H1 (cell line): ENCODE measurements at regions not wholly inside any gene's neighbourhood (a gene's known extent, or its start where the extent isn't known, plus 50 kb on each side); places are given as distances from the start of the nearest gene placed in this dataset.

Experiments used
- CTCF ChIA-PET: fragments of 300-600 bp; sonication (Branson Sonifier 250); formaldehyde crosslinking; loops from one replicate; lab custom pipeline; 2021; ENCODE audit not compliant: partially characterized antibody; lab: Charles Lee
- POLR2A ChIA-PET: fragments of 300-600 bp; sonication (Branson Sonifier 250); formaldehyde crosslinking; loops from one replicate; lab custom pipeline; 2021; ENCODE audit warnings: inconsistent platforms; ENCODE audit not compliant: partially characterized antibody; lab: Charles Lee
- DNase-seq, 2 experiments: peaks; one replicate each; pipeline versions ENCODE4 v3.0.0 to v3.0.0-alpha.2; 2010 to 2022; ENCODE audit warnings: low spot score in 2 of 2, low read depth in 1 of 2, mixed read lengths in 1 of 2
- FAIRE-seq: peaks from 2 replicates; lab custom pipeline; 2011; peaks lifted over from hg19 to GRCh38; lab: Jason Lieb, UNC
- H2AFZ ChIP-seq: 2 replicates; pipeline ENCODE4 v1.8.1; 2012; ENCODE audit warnings: low read length, inconsistent platforms
- H2AK5ac ChIP-seq: 2 replicates; pipeline ENCODE4 v1.6.1; 2013; ENCODE audit warnings: low read depth, low read length
- H2BK120ac ChIP-seq: replicated peaks from 2 replicates; pipeline ENCODE3; 2013; ENCODE audit warnings: low read depth, low read length, inconsistent platforms
- H2BK12ac ChIP-seq: 2 replicates; pipeline ENCODE4 v1.6.1; 2013; ENCODE audit warnings: low read depth, low read length
- H2BK15ac ChIP-seq: 2 replicates; pipeline ENCODE4 v1.6.1; 2013; ENCODE audit warnings: low read length
- H2BK20ac ChIP-seq: 2 replicates; pipeline ENCODE4 v1.6.1; 2013; ENCODE audit warnings: low read length
- H2BK5ac ChIP-seq: 2 replicates; pipeline ENCODE4 v1.6.1; 2013; ENCODE audit warnings: low read depth, low read length
- H3K14ac ChIP-seq: 2 replicates; pipeline ENCODE4 v1.6.1; 2013; ENCODE audit warnings: inconsistent platforms; ENCODE audit not compliant: insufficient read length
- H3K18ac ChIP-seq: 2 replicates; pipeline ENCODE4 v1.6.1; 2013; ENCODE audit warnings: low read length; ENCODE audit errors: extremely low read depth
- H3K23ac ChIP-seq: 2 replicates; pipeline ENCODE4 v1.6.1; 2013; ENCODE audit warnings: inconsistent platforms; ENCODE audit not compliant: insufficient read length
- H3K23me2 ChIP-seq: 2 replicates; pipeline ENCODE4 v1.6.1; 2013; ENCODE audit warnings: low read depth, low read length
- H3K27ac ChIP-seq: 2 replicates; pipeline ENCODE4 v1.6.1; 2011; ENCODE audit warnings: low read depth, low read length, inconsistent platforms
- H3K27me3 ChIP-seq, 4 experiments: replicated peaks in 1 of 4; 1 replicate in 1 of 4; 2 replicates in 3 of 4; pipeline versions ENCODE4 v1.6.1 to v1.8.1; 2011 to 2013; ENCODE audit warnings: low read length in 3 of 4, mild to moderate bottlenecking in 3 of 4, inconsistent platforms in 2 of 4, mixed read lengths in 2 of 4, moderate library complexity in 1 of 4; ENCODE audit not compliant: control insufficient read depth in 3 of 4, insufficient read depth in 3 of 4; ENCODE audit errors: extremely low read depth in 1 of 4
- H3K36me3 ChIP-seq, 4 experiments: 2 replicates each; pipeline versions ENCODE4 v1.6.1 to v1.8.1; 2011 to 2013; ENCODE audit warnings: mild to moderate bottlenecking in 4 of 4, low read length in 3 of 4, moderate library complexity in 2 of 4, control low read depth in 1 of 4, inconsistent platforms in 1 of 4; ENCODE audit not compliant: insufficient read depth in 4 of 4, control insufficient read depth in 2 of 4
- H3K4ac ChIP-seq: replicated peaks from 2 replicates; pipeline ENCODE3; 2013; ENCODE audit warnings: low read length, low read depth, mixed read lengths, inconsistent platforms; ENCODE audit not compliant: insufficient read length
- H3K4me1 ChIP-seq, 4 experiments: replicated peaks in 1 of 4; 1 replicate in 1 of 4; 2 replicates in 3 of 4; pipeline versions ENCODE4 v1.6.1 to v1.8.1; 2011 to 2013; ENCODE audit warnings: low read length in 3 of 4, inconsistent platforms in 2 of 4, mixed read lengths in 1 of 4; ENCODE audit not compliant: insufficient read depth in 4 of 4, control insufficient read depth in 3 of 4
- H3K4me2 ChIP-seq, 2 experiments: 2 replicates each; pipeline versions ENCODE4 v1.6.1 to v1.8.1; 2011 to 2013; ENCODE audit warnings: low read depth in 2 of 2, low read length in 2 of 2, control low read depth in 1 of 2, inconsistent platforms in 1 of 2, mild to moderate bottlenecking in 1 of 2; ENCODE audit not compliant: insufficient read depth in 1 of 2
- H3K4me3 ChIP-seq, 4 experiments: fragments of 200-600, 300-600 bp in 1 of 4; sonication (generic), shearing (Covaris generic), sonication (Bioruptor Twin) in 1 of 4; 2 replicates each; pipeline versions ENCODE4 v1.5.1 to v1.8.1; 2011 to 2016; ENCODE audit warnings: low read length in 4 of 4, low read depth in 3 of 4, control low read depth in 2 of 4, inconsistent platforms in 2 of 4, mild to moderate bottlenecking in 2 of 4, mixed read lengths in 1 of 4, moderate library complexity in 1 of 4; ENCODE audit not compliant: insufficient read depth in 2 of 4; ENCODE audit errors: extremely low read depth in 1 of 4
- H3K56ac ChIP-seq: replicated peaks from 2 replicates; pipeline ENCODE3; 2013; ENCODE audit warnings: low read depth, mild to moderate bottlenecking, mixed read lengths, low read length, inconsistent platforms; ENCODE audit not compliant: insufficient read length
- H3K79me1 ChIP-seq: 2 replicates; pipeline ENCODE4 v1.6.1; 2013; ENCODE audit warnings: low read depth, low read length, control low read depth
- H3K79me2 ChIP-seq, 2 experiments: 2 replicates each; pipeline versions ENCODE4 v1.6.1 to v1.8.1; 2012 to 2013; ENCODE audit warnings: low read length in 2 of 2, mild to moderate bottlenecking in 2 of 2, inconsistent platforms in 1 of 2; ENCODE audit not compliant: insufficient read depth in 2 of 2, control insufficient read depth in 1 of 2
- H3K9ac ChIP-seq, 4 experiments: replicated peaks in 1 of 4; 1 replicate in 1 of 4; 2 replicates in 3 of 4; pipeline versions ENCODE4 v1.6.1 to v1.8.1; 2011 to 2013; ENCODE audit warnings: low read depth in 3 of 4, low read length in 3 of 4, control low read depth in 2 of 4, mild to moderate bottlenecking in 2 of 4, moderate library complexity in 2 of 4, inconsistent platforms in 1 of 4; ENCODE audit errors: extremely low read depth in 1 of 4
- H3K9me3 ChIP-seq, 2 experiments: 2 replicates each; pipeline versions ENCODE4 v1.6.1 to v1.8.1; 2012 to 2013; ENCODE audit warnings: mild to moderate bottlenecking in 2 of 2, moderate library complexity in 2 of 2, control low read depth in 1 of 2, inconsistent platforms in 1 of 2, low read depth in 1 of 2, low read length in 1 of 2, mixed read lengths in 1 of 2; ENCODE audit not compliant: insufficient read depth in 2 of 2
- H4K20me1 ChIP-seq, 2 experiments: replicated peaks in 1 of 2; 2 replicates each; pipeline versions ENCODE3 to v1.8.1; 2011 to 2013; ENCODE audit warnings: inconsistent platforms in 2 of 2, low read length in 2 of 2, mild to moderate bottlenecking in 1 of 2; ENCODE audit not compliant: insufficient read depth in 2 of 2, control insufficient read depth in 1 of 2
- H4K5ac ChIP-seq: 2 replicates; pipeline ENCODE4 v1.6.1; 2013; ENCODE audit warnings: low read length, low read depth, mixed read lengths, inconsistent platforms; ENCODE audit not compliant: insufficient read length
- H4K8ac ChIP-seq: 2 replicates; pipeline ENCODE4 v1.8.0; 2013; ENCODE audit warnings: mild to moderate bottlenecking, moderate library complexity, low read length, inconsistent platforms; ENCODE audit not compliant: insufficient read depth; ENCODE audit errors: extremely low read depth
- H4K91ac ChIP-seq: replicated peaks from 2 replicates; pipeline ENCODE3; 2013; ENCODE audit warnings: low read length, mixed read lengths, inconsistent platforms; ENCODE audit not compliant: insufficient read length
- ASH2L ChIP-seq: fragments of 200-600, 300-600 bp; sonication (generic); IDR thresholded peaks from one replicate; pipeline ENCODE4 v1.7.1; 2017; ENCODE audit warnings: low read length
- BCL11A ChIP-seq, 2 experiments: IDR thresholded peaks; one replicate each; pipeline ENCODE4 v1.6.1; 2011; ENCODE audit warnings: low read depth in 2 of 2, low read length in 2 of 2, mild to moderate bottlenecking in 2 of 2
- CHD1 ChIP-seq: IDR thresholded peaks from 2 replicates; pipeline ENCODE4 v1.6.1; 2012; ENCODE audit warnings: low read depth, low read length, improper control_type of control experiment
- CHD2 ChIP-seq: IDR thresholded peaks from 2 replicates; pipeline ENCODE4 v1.6.1; 2012; ENCODE audit warnings: low read length, improper control_type of control experiment
- HDAC2 ChIP-seq, 2 experiments: fragments of 300-600 bp in 1 of 2; sonication (generic) in 1 of 2; IDR thresholded peaks; 2 replicates each; pipeline ENCODE4 v1.6.1; 2011 to 2012; ENCODE audit warnings: low read depth in 2 of 2, low read length in 2 of 2, mild to moderate bottlenecking in 2 of 2, moderate library complexity in 2 of 2, borderline replicate concordance in 1 of 2, inconsistent platforms in 1 of 2
- JUN ChIP-seq: IDR thresholded peaks from 2 replicates; pipeline ENCODE4 v1.6.1; 2011; ENCODE audit warnings: low read depth, mild to moderate bottlenecking, improper control_type of control experiment, low read length
- RBBP5 ChIP-seq: IDR thresholded peaks from 2 replicates; pipeline ENCODE4 v1.7.1; 2012; ENCODE audit warnings: low read depth, mild to moderate bottlenecking, inconsistent platforms, low read length, moderate library complexity, borderline replicate concordance
- RXRA ChIP-seq: IDR thresholded peaks from 2 replicates; pipeline ENCODE4 v1.6.1; 2011; ENCODE audit warnings: low read depth, mild to moderate bottlenecking, low read length, moderate library complexity; ENCODE audit not compliant: insufficient read depth
- SIN3A ChIP-seq, 2 experiments: IDR thresholded peaks in 1 of 2; conservative IDR thresholded peaks in 1 of 2; 2 replicates each; pipeline ENCODE4 v1.6.1; 2011 to 2012; ENCODE audit warnings: low read length in 2 of 2, improper control_type of control experiment in 1 of 2, low read depth in 1 of 2, mild to moderate bottlenecking in 1 of 2
- SIX5 ChIP-seq: IDR thresholded peaks from 2 replicates; pipeline ENCODE4 v1.6.1; 2011; ENCODE audit warnings: mild to moderate bottlenecking, low read depth, low read length
- TAF1 ChIP-seq: IDR thresholded peaks from 2 replicates; pipeline ENCODE4 v1.6.1; 2011; ENCODE audit warnings: mild to moderate bottlenecking, low read depth, low read length
- TAF7 ChIP-seq: optimal IDR thresholded peaks from 2 replicates; pipeline ENCODE3; 2011; ENCODE audit warnings: low read depth, mild to moderate bottlenecking, inconsistent platforms, low read length, moderate library complexity, borderline replicate concordance
- TBP ChIP-seq: IDR thresholded peaks from 2 replicates; pipeline ENCODE4 v1.6.1; 2011; ENCODE audit warnings: low read depth, low read length, improper control_type of control experiment
- TCF12 ChIP-seq: IDR thresholded peaks from 2 replicates; pipeline ENCODE4 v1.6.1; 2011; ENCODE audit warnings: low read depth, mild to moderate bottlenecking, low read length
- TEAD4 ChIP-seq: IDR thresholded peaks from 2 replicates; pipeline ENCODE4 v1.6.1; 2012; ENCODE audit warnings: low read depth, low read length, inconsistent platforms, mixed read lengths
- YY1 ChIP-seq: IDR thresholded peaks from 2 replicates; pipeline ENCODE4 v1.6.1; 2011; ENCODE audit warnings: low read depth, mild to moderate bottlenecking, low read length
- WGBS, 2 experiments: shearing (Covaris generic) in 1 of 2; methylation state at CpG; one replicate each; pipeline versions ENCODE4 v1.1.6 to v1.1.7; 2013 to 2015; ENCODE audit warnings: low lambda C conversion rate in 2 of 2, mixed read lengths in 2 of 2, inconsistent platforms in 1 of 2, low coverage in 1 of 2, missing lambda C conversion rate in 1 of 2; ENCODE audit not compliant: insufficient replicate concordance in 2 of 2, insufficient coverage in 1 of 2, insufficient read length in 1 of 2; ENCODE audit errors: extremely low coverage in 1 of 2, missing lambda C conversion rate in 1 of 2; 5-methylcytosine and 5-hydroxymethylcytosine counted together

DNA sequence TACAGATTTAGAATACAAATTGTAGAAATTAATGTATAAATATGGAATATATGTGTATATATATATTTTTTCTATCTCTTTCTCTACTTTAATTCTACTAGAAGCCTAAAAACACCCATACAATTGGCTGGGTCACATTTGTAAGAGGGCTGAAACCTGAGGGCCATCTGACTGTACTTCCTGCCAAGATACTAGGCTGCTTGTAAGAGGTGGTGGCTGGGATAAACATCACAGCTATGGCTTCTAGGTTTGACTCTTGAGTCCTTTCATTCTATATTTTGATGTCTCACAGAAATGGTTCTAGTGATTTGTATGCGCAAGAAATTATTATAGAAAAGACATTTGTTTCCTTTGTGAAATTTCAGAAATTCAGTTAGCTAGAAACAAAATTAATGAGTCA lies 1155.2 kb upstream of the B3GALT2 start:
- no peak overlapping the region for H3K4ac ChIP-seq
- no peak overlapping the region for H2AFZ ChIP-seq
- no peak overlapping the region for H3K27ac ChIP-seq
- no peak overlapping the region for H2BK5ac ChIP-seq
- H3K18ac ChIP-seq = no peak overlapping the region
- H3K4me3 ChIP-seq = no peak overlapping the region
- no peak overlapping the region for H3K14ac ChIP-seq
- no peak overlapping the region for H3K23ac ChIP-seq
- no peak overlapping the region for H3K4me2 ChIP-seq
- no peak overlapping the region for H2BK12ac ChIP-seq
- H3K23me2 ChIP-seq = 0 out of 2 replicates have a peak, but pooled peaks cover 2% of the 10 kb centered on the region
- H4K5ac ChIP-seq = no peak overlapping the region
- FAIRE-seq (no peak), DNase-seq (no peak)
- H3K4me1 ChIP-seq = peaks cover 0 to 3% (median 0%) of the 10 kb centered on the region in 4 experiments; a peak in 2 of 7 replicates
- H2BK120ac ChIP-seq = no peak overlapping the region
- ChIA-PET POLR2A (no interaction called here), CTCF (no interaction called here)
- H2AK5ac ChIP-seq = no peak overlapping the region
- H3K56ac ChIP-seq = no peak overlapping the region
- no peak overlapping the region for H2BK20ac ChIP-seq
- H4K8ac ChIP-seq = no peak overlapping the region
- H3K79me1 ChIP-seq = no peaks in the 10 kb centered on the region
- no peaks in the 10 kb centered on the region for H4K20me1 ChIP-seq
- H3K9me3 ChIP-seq = no peaks in the 10 kb centered on the region
- H4K91ac ChIP-seq = no peak overlapping the region
- H3K27me3 ChIP-seq = no peaks in the 10 kb centered on the region
- no peaks in the 10 kb centered on the region for H3K79me2 ChIP-seq
- no peak overlapping the region for H2BK15ac ChIP-seq
- H3K36me3 ChIP-seq = no peaks in the 10 kb centered on the region
- H3K9ac ChIP-seq = no peak overlapping the region
- 92% methylated on average over 1 of the region's 1 CpG; no CpG with 5 or more reads in 1 of the 2 experiments for WGBS, 2 experiments
- no peak for TF ChIP-seq TEAD4
- TF ChIP-seq RBBP5 = no peak
- TF ChIP-seq JUN = no peak
- no peak for TF ChIP-seq YY1
- no peak for TF ChIP-seq RXRA
- no peak for TF ChIP-seq TCF12
- TF ChIP-seq CHD2 = no peak
- TF ChIP-seq TAF7 = no peak
- TF ChIP-seq ASH2L = no peak
- no peak for TF ChIP-seq BCL11A (IDR thresholded peaks at IDR 0.05; ENCODE audit: low read depth in 2 of 2, low read length in 2 of 2)
- no peak for TF ChIP-seq TBP
- TF ChIP-seq CHD1 = no peak
- TF ChIP-seq TAF1 = no peak
- TF ChIP-seq SIX5 = no peak
- TF ChIP-seq SIN3A (conservative IDR thresholded peaks at IDR 0.05 in 1 of 2, IDR thresholded peaks at IDR 0.05 in 1 of 2; ENCODE audit: low read depth in 1 of 2, low read length in 2 of 2) = no peak
- no peak for TF ChIP-seq HDAC2 (IDR thresholded peaks at IDR 0.05; ENCODE audit: borderline replicate concordance in 1 of 2, low read depth in 2 of 2, low read length in 2 of 2)
